GM12865 (cell line): ENCODE measurements at regions not wholly inside any gene's neighbourhood (a gene's known extent, or its start where the extent isn't known, plus 50 kb on each side); places are given as distances from the start of the nearest gene placed in this dataset.

ENCODE experiments used
- DNase-seq: peaks from one replicate; pipeline ENCODE4 v3.0.0; 2010; ENCODE audit warnings: low read depth
- H3K4me3 ChIP-seq: 2 replicates; pipeline ENCODE4 v1.5.1; 2011; ENCODE audit warnings: mild to moderate bottlenecking, low read depth, low read length, control low read depth
- TF ChIP-seq, protein P1 (sequence below): IDR thresholded peaks from 2 replicates; pipeline ENCODE4 v1.5.1; 2011; ENCODE audit warnings: low read length, control low read depth, low read depth, inconsistent platforms; ENCODE audit not compliant: insufficient read depth; ENCODE audit errors: missing control alignments

DNA sequence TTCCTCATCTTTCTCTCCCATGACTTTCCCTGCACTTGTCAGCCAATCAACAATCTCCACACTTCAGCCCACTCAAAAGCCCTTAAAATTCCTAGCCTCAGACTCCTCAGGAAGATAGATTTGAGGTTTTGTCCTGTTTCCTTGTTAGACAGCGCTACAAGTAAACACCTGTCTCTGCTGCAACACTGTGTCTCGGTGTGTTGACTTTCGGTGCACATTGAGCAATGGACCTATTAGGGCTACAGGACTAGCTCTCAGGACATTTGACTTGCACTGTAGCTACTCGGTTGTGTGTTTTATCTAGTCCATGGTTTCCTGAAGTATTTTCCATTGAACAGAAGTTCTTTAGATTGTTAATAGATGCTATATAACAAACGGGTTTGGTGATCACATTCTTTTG is 140.9 kb upstream of the XPO1 start:
- DNase-seq = no peak
- TF ChIP-seq, protein P1, sequence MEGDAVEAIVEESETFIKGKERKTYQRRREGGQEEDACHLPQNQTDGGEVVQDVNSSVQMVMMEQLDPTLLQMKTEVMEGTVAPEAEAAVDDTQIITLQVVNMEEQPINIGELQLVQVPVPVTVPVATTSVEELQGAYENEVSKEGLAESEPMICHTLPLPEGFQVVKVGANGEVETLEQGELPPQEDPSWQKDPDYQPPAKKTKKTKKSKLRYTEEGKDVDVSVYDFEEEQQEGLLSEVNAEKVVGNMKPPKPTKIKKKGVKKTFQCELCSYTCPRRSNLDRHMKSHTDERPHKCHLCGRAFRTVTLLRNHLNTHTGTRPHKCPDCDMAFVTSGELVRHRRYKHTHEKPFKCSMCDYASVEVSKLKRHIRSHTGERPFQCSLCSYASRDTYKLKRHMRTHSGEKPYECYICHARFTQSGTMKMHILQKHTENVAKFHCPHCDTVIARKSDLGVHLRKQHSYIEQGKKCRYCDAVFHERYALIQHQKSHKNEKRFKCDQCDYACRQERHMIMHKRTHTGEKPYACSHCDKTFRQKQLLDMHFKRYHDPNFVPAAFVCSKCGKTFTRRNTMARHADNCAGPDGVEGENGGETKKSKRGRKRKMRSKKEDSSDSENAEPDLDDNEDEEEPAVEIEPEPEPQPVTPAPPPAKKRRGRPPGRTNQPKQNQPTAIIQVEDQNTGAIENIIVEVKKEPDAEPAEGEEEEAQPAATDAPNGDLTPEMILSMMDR = no peak
- no peak overlapping the region for H3K4me3 ChIP-seq

DNA sequence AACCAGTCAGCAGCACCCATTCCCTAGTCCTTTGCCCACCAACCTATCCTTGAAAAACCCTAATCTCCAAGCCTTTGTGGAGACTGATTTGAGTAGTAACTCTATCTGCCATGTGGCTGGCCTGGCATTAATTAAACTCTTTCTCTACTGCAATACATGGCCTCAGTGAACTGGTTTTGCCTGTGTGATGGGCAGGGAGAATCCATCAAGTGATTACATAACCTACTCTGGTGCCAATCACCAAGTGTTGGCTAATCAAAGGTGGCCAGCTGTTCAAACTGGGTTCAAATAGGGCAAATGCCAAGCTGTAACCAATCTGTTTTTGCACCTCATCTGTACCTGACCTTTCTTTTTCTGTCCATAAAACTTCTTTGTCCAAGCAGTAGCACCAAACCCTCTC is 139.8 kb upstream of the XPO1 start:
- TF ChIP-seq, protein P1 = no peak
- no peak overlapping the region for H3K4me3 ChIP-seq
- no peak for DNase-seq

DNA sequence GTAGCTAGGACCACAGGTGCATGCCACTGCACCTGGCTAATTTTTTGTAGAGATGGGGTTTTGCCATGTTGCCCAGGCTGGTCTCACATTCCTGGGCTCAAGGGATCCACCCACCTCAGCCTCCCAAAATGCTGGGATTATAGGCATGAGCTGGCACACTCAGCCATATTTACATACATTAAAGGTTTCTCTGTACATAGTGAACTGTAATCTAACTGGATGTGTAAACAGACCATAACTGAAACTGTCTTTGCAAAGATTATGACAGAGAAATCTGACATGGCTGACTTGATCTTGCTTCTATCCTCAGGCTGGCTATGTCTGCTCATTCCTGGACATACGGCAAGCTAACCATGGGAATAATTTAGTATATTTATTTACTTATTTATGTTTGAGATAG is 139.2 kb upstream of the XPO1 start:
- no peak overlapping the region for H3K4me3 ChIP-seq
- TF ChIP-seq, protein P1 = no peak

GRCh38 chr2:61675204-61675603 is 137.0 kb upstream of the XPO1 start:
- no peak overlapping the region for H3K4me3 ChIP-seq
- TF ChIP-seq, protein P1 = no peak
- DNase-seq = no peak

More for the DNA sequence above, 139.2 kb upstream of the XPO1 start:
- no peak for DNase-seq

GRCh38 chr2:61671561-61672315 is 133.6 kb upstream of the XPO1 start:
- H3K4me3 ChIP-seq = peak overlapping the region; percentile 51
- TF ChIP-seq, protein P1 = no peak
- no peak for DNase-seq

DNA sequence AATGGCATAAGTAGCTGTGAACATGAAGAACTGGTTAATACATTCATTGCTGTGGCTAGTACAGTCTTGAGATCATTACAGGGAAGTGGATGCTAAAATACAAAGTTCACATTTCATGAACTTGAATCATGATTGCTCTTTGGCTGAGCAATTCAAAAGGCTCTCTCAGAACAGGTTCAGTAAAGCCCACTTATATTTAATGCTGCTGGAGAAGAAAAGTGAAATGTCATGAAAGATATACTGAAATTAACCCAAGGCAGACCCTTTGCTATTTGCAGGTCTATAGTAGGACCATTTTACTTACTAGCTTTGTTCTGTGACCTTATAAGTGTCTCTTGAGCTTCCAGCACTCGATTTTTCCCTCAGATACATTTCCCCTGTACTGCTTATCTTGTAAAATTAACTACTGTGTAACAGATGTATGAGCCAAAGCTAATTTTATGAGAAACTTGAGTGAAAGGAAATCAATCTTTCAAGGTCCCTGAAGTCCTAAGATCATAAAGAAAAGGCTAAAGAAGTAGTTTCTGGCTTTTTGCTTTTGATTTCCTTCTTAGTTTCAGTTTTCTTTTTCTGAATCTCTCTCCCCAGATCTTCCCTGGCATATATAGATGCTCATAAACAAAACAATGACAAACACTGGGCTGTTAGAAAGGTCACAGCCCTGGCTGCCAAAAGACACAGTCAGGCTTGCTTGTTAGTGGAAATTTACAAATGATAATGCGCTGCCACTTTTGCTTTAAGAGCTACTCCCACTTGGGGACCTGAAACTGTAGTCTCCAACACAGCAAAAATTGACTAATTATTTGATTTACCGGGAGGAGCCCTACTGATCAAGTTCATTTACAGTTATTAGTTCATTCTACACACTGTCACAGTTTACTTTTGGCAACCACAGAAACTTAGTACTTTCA is 132.7 kb upstream of the XPO1 start:
- H3K4me3 ChIP-seq = peak overlapping the region; percentile 51
- TF ChIP-seq, protein P1 = no peak
- peak; percentile 66 for DNase-seq
